ENCODE measurements at regions not wholly inside any gene's neighbourhood (a gene's known extent, or its start where the extent isn't known, plus 50 kb on each side); places are given as distances from the start of the nearest gene placed in this dataset.

DNA sequence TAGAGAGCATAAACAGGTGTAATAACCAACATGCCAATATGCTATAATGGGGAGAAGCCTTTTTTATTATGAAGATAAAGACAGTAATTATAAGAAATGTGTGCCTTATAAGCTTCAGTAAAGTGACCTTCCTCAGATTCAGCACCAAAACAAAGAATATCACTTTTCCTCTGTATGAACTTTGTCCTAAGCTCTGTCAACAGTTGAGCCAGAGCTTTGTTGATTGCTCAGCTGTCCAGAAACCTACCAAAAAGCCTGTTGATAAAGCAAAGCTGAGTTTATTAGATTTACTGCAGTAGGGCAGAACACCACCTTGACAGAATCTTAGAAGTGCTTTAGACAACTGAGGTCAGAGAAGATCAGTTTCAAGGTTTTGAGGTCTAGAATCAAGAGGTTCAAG, 635.3 kb downstream of the EDEM1 start:
- TF ChIP-seq ZBED1 (IDR thresholded peaks at IDR 0.05) (no peak), SMAD3 (CRISPR knock-in tag; conservative IDR thresholded peaks at IDR 0.05) (no peak), DMBX1 (CRISPR knock-in tag; IDR thresholded peaks at IDR 0.05; ENCODE audit: borderline replicate concordance) (no peak), HCFC1 (IDR thresholded peaks at IDR 0.05; ENCODE audit: low read depth, low read length) (no peak), HDAC2 (IDR thresholded peaks at IDR 0.05) (no peak), ATF1 (CRISPR knock-in tag; IDR thresholded peaks at IDR 0.05) (no peak), ATF1 (tag; IDR thresholded peaks at IDR 0.05) (no peak)
- TF ChIP-seq, protein P1, sequence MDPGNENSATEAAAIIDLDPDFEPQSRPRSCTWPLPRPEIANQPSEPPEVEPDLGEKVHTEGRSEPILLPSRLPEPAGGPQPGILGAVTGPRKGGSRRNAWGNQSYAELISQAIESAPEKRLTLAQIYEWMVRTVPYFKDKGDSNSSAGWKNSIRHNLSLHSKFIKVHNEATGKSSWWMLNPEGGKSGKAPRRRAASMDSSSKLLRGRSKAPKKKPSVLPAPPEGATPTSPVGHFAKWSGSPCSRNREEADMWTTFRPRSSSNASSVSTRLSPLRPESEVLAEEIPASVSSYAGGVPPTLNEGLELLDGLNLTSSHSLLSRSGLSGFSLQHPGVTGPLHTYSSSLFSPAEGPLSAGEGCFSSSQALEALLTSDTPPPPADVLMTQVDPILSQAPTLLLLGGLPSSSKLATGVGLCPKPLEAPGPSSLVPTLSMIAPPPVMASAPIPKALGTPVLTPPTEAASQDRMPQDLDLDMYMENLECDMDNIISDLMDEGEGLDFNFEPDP (CRISPR knock-in tag; IDR thresholded peaks at IDR 0.05) = no peak
- TF ChIP-seq, protein P2, sequence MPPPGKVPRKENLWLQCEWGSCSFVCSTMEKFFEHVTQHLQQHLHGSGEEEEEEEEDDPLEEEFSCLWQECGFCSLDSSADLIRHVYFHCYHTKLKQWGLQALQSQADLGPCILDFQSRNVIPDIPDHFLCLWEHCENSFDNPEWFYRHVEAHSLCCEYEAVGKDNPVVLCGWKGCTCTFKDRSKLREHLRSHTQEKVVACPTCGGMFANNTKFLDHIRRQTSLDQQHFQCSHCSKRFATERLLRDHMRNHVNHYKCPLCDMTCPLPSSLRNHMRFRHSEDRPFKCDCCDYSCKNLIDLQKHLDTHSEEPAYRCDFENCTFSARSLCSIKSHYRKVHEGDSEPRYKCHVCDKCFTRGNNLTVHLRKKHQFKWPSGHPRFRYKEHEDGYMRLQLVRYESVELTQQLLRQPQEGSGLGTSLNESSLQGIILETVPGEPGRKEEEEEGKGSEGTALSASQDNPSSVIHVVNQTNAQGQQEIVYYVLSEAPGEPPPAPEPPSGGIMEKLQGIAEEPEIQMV (tag; conservative IDR thresholded peaks at IDR 0.05; ENCODE audit: low read depth) = no peak
- TF ChIP-seq, protein P3, sequence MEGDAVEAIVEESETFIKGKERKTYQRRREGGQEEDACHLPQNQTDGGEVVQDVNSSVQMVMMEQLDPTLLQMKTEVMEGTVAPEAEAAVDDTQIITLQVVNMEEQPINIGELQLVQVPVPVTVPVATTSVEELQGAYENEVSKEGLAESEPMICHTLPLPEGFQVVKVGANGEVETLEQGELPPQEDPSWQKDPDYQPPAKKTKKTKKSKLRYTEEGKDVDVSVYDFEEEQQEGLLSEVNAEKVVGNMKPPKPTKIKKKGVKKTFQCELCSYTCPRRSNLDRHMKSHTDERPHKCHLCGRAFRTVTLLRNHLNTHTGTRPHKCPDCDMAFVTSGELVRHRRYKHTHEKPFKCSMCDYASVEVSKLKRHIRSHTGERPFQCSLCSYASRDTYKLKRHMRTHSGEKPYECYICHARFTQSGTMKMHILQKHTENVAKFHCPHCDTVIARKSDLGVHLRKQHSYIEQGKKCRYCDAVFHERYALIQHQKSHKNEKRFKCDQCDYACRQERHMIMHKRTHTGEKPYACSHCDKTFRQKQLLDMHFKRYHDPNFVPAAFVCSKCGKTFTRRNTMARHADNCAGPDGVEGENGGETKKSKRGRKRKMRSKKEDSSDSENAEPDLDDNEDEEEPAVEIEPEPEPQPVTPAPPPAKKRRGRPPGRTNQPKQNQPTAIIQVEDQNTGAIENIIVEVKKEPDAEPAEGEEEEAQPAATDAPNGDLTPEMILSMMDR (IDR thresholded peaks at IDR 0.05 in 2 of 3, conservative IDR thresholded peaks at IDR 0.05 in 1 of 3; ENCODE audit: insufficient read depth in 2 of 3, low read depth in 1 of 3, low read length in 3 of 3) = no peak
